A673 (cell line): ENCODE measurements at regions not wholly inside any gene's neighbourhood (a gene's known extent, or its start where the extent isn't known, plus 50 kb on each side); places are given as distances from the start of the nearest gene placed in this dataset.

Source experiments
- BruUV-seq: library from RNA; stranded (reverse); fragments of 400-500 nt; replicated peaks from 2 replicates; lab custom pipeline; 2021; lab: Mats Ljungman, UMichigan
- CTCF ChIA-PET: fragments of 300-600 bp; sonication (Branson Sonifier 250); formaldehyde crosslinking; loops from one replicate; lab custom pipeline; 2022; ENCODE audit warnings: antibody characterized with exemption; lab: Charles Lee
- POLR2A ChIA-PET: fragments of 300-600 bp; sonication (Branson Sonifier 250); formaldehyde crosslinking; loops from one replicate; lab custom pipeline; 2022; ENCODE audit warnings: antibody characterized with exemption; ENCODE audit not compliant: low non-redundant PET; lab: Charles Lee
- DNase-seq: peaks from one replicate; pipeline ENCODE4 v3.0.0-alpha.2; 2015; ENCODE audit warnings: low spot score
- H3K27ac ChIP-seq: fragments of 200-600 bp; sonication (generic); 2 replicates; pipeline ENCODE4 v1.5.1; 2016; ENCODE audit warnings: mixed run types, low read depth, mild to moderate bottlenecking, mixed read lengths, antibody characterized with exemption, low read length; ENCODE audit not compliant: poor library complexity, severe bottlenecking
- H3K27me3 ChIP-seq: fragments of 200-600 bp; sonication (generic); replicated peaks from 2 replicates; pipeline ENCODE4 v1.6.1; 2017; ENCODE audit warnings: mixed run types, low read depth, mild to moderate bottlenecking, mixed read lengths, antibody characterized with exemption, low read length; ENCODE audit not compliant: insufficient read depth, poor library complexity
- H3K36me3 ChIP-seq: fragments of 200-600 bp; sonication (generic); 2 replicates; pipeline ENCODE4 v1.6.1; 2016; ENCODE audit warnings: mixed run types, mild to moderate bottlenecking, mixed read lengths, antibody characterized with exemption, low read length; ENCODE audit not compliant: insufficient read depth, poor library complexity, severe bottlenecking
- H3K4me1 ChIP-seq: fragments of 200-600 bp; sonication (generic); 2 replicates; pipeline ENCODE4 v1.6.1; 2017; ENCODE audit warnings: mixed run types, mild to moderate bottlenecking, mixed read lengths, antibody characterized with exemption, low read length; ENCODE audit not compliant: insufficient read depth, poor library complexity, severe bottlenecking
- H3K4me3 ChIP-seq: fragments of 200-600 bp; sonication (generic); 2 replicates; pipeline ENCODE4 v1.5.1; 2016; ENCODE audit warnings: low read depth, mixed run types, mild to moderate bottlenecking, mixed read lengths, low read length; ENCODE audit not compliant: poor library complexity, severe bottlenecking
- H3K9me3 ChIP-seq: fragments of 200-600 bp; sonication (generic); 2 replicates; pipeline ENCODE4 v1.6.1; 2016; ENCODE audit warnings: mixed run types, low read depth, mild to moderate bottlenecking, mixed read lengths, antibody characterized with exemption, low read length; ENCODE audit not compliant: poor library complexity, severe bottlenecking
- EZH2 ChIP-seq: fragments of 200-600 bp; sonication (generic); IDR thresholded peaks from 2 replicates; pipeline ENCODE4 v1.6.1; 2017; ENCODE audit warnings: borderline replicate concordance, low read depth, mild to moderate bottlenecking, mixed read lengths, antibody characterized with exemption, low read length; ENCODE audit not compliant: poor library complexity, severe bottlenecking
- intact Hi-C: fragments of 100-400 bp; cut with micrococcal nuclease; formaldehyde crosslinking; loops from one replicate; pipeline ENCODE4 v1.10.0; 2022; ENCODE audit not compliant: unreplicated experiment
- TF ChIP-seq, protein P1 (sequence below): fragments of 300-800, 200-600 bp; sonication (generic); conservative IDR thresholded peaks from 2 replicates; pipeline ENCODE4 v1.5.1; 2017; ENCODE audit warnings: low read depth, mild to moderate bottlenecking, antibody characterized with exemption, low read length, moderate library complexity, mixed read lengths

DNA sequence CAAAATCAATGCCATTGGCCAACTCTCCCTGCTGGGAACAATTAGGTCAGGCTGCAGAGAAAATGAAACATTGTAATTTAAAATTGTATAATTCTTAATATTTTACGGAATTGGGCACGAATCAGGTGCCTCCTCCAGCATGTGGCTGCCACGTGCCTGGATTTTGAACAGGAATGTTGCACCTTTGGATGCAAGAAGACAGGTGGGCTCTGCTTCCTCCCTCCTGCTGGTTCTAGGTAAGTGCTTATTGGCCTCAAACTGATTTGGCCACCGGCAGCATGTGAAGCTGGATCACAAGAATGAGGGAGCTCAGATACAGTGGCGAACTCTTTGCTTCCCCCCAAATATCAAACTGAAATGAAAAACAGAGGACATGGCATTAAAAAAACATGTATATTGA lies 1559.9 kb upstream of the FLRT2 start:
- Histone ChIP-seq H3K36me3 (no peaks in the 10 kb centered on the region), H3K9me3 (no peaks in the 10 kb centered on the region), H3K27ac (no peak overlapping the region), H3K4me1 (no peaks in the 10 kb centered on the region), H3K27me3 (no peaks in the 10 kb centered on the region), H3K4me3 (no peak overlapping the region)
- TF ChIP-seq, protein P1, sequence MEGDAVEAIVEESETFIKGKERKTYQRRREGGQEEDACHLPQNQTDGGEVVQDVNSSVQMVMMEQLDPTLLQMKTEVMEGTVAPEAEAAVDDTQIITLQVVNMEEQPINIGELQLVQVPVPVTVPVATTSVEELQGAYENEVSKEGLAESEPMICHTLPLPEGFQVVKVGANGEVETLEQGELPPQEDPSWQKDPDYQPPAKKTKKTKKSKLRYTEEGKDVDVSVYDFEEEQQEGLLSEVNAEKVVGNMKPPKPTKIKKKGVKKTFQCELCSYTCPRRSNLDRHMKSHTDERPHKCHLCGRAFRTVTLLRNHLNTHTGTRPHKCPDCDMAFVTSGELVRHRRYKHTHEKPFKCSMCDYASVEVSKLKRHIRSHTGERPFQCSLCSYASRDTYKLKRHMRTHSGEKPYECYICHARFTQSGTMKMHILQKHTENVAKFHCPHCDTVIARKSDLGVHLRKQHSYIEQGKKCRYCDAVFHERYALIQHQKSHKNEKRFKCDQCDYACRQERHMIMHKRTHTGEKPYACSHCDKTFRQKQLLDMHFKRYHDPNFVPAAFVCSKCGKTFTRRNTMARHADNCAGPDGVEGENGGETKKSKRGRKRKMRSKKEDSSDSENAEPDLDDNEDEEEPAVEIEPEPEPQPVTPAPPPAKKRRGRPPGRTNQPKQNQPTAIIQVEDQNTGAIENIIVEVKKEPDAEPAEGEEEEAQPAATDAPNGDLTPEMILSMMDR, result no peak
- TF ChIP-seq EZH2, result no peak
- CTCF ChIA-PET, result no interaction called here
- BruUV-seq, result no TSS peak
- POLR2A ChIA-PET, result no interaction called here
- no peak for DNase-seq
- intact Hi-C loops, result no loop called here

DNA sequence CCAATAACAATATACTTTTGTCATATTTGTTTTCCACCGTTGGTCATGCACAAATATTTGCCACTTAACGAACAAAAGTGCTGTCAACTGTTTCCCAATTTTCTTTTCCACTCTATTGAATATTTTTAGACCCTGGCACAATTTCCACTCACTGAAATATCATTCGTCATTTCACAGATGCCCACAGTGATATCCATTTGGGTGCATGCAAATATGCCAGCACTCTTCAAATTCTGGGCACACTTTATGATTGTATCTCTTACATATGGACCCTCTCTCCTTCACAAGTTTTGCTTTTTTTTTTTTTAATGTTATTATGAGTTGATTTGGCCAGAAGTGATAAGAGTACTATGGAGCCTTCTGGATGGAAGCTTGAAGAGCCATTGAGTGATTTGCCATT lies 1557.3 kb upstream of the FLRT2 start:
- intact Hi-C loops, result no loop called here
- ChIA-PET POLR2A (interaction anchor here (0.5 kb wide), 1 partner anchor 280 kb away, joined by 4 read pairs; no protein-coding TSS in a partner anchor), CTCF (no interaction called here)
- no TSS peak for BruUV-seq
- H3K36me3 ChIP-seq, result no peaks in the 10 kb centered on the region
- H3K27ac ChIP-seq, result no peak overlapping the region
- DNase-seq, result no peak
- no peaks in the 10 kb centered on the region for H3K27me3 ChIP-seq
- no peak overlapping the region for H3K4me3 ChIP-seq
- peaks cover 3% of the 10 kb centered on the region for H3K4me1 ChIP-seq
- H3K9me3 ChIP-seq, result no peaks in the 10 kb centered on the region
- TF ChIP-seq EZH2, result no peak
- TF ChIP-seq, protein P1, result no peak

DNA sequence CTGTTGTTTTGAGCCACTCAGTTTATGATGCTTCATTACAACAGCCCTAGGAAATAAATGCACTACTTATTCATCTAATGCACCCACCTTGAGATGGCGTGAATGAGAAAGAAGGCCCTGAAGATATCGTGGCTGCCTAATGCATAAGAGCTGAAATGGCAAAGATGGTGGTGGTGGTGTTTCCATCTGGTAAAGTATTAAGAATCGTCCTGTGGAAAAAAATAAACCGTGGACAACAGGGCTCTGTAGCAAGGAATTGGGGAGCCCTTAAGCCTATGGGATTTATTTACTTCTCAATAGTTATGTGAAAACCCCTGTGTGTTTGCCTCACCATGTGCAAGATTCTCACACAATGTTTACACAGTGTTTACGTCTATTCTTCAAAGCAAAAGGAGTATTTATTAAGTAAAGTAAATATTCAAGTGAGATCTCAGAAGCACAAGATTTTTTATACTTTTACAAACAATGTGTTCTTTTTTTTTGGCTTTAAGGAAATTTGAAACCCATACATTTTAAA lies 1555.2 kb upstream of the FLRT2 start:
- Histone ChIP-seq H3K36me3 (no peaks in the 10 kb centered on the region), H3K27me3 (no peaks in the 10 kb centered on the region), H3K4me1 (peaks cover 3% of the 10 kb centered on the region), H3K27ac (no peak overlapping the region), H3K9me3 (no peaks in the 10 kb centered on the region), H3K4me3 (no peak overlapping the region)
- TF ChIP-seq, protein P1, result no peak
- no peak for TF ChIP-seq EZH2
- intact Hi-C loops, result no loop called here
- ChIA-PET CTCF (no interaction called here), POLR2A (no interaction called here)
- no peak for DNase-seq
- no TSS peak for BruUV-seq
